GM12875 (cell line): ENCODE measurements at regions not wholly inside any gene's neighbourhood (a gene's known extent, or its start where the extent isn't known, plus 50 kb on each side); places are given as distances from the start of the nearest gene placed in this dataset.

ENCODE experiments used
- H3K4me3 ChIP-seq: one replicate; pipeline ENCODE4 v1.5.1; 2011; ENCODE audit warnings: low read depth, low read length, control low read depth
- TF ChIP-seq, protein P1 (sequence below): IDR thresholded peaks from 2 replicates; pipeline ENCODE4 v1.5.1; 2011; ENCODE audit warnings: low read depth, mild to moderate bottlenecking, control low read depth, inconsistent platforms, low read length, moderate library complexity, borderline replicate concordance; ENCODE audit not compliant: insufficient read depth

DNA sequence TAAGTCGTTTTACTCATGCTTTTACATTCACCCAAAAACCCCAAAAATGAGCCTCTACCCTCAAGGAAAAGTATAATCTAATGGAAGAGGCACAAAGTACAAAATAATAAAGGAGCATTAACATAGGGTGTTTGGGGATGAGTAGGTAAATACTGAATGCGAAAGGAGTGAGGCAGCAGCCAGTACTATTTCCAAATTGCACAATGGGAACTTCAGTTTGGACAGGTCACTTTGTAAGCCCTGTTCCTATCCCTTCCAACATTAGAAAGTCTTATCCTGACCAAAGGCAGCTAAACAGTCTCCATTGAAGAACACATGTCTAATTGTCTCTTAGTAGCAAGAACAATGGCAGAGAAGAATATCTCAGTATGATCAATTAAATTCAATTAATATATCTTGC lies 728.3 kb downstream of the GBE1 start:
- H3K4me3 ChIP-seq, result no peak overlapping the region
- TF ChIP-seq, protein P1, sequence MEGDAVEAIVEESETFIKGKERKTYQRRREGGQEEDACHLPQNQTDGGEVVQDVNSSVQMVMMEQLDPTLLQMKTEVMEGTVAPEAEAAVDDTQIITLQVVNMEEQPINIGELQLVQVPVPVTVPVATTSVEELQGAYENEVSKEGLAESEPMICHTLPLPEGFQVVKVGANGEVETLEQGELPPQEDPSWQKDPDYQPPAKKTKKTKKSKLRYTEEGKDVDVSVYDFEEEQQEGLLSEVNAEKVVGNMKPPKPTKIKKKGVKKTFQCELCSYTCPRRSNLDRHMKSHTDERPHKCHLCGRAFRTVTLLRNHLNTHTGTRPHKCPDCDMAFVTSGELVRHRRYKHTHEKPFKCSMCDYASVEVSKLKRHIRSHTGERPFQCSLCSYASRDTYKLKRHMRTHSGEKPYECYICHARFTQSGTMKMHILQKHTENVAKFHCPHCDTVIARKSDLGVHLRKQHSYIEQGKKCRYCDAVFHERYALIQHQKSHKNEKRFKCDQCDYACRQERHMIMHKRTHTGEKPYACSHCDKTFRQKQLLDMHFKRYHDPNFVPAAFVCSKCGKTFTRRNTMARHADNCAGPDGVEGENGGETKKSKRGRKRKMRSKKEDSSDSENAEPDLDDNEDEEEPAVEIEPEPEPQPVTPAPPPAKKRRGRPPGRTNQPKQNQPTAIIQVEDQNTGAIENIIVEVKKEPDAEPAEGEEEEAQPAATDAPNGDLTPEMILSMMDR, result no peak

DNA sequence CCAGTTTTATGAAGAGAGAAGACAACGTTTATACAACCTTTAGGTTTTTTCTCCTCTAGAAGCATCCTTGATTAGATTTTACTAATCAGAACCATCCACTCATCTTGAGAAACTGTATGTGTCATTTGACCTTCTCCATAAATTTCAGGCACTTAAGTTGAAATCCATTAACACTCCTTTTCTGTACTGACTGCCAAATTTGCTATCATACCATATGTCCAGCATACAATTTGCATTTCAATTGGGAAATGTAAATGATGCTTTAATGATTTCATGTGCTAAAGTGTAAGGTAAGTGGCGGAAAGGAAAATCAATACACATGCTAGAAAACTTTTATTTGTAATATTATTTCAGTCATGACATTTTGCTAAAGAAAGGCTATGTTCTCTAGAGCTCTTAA lies 731.6 kb downstream of the GBE1 start:
- TF ChIP-seq, protein P1, result no peak
- no peak overlapping the region for H3K4me3 ChIP-seq

DNA sequence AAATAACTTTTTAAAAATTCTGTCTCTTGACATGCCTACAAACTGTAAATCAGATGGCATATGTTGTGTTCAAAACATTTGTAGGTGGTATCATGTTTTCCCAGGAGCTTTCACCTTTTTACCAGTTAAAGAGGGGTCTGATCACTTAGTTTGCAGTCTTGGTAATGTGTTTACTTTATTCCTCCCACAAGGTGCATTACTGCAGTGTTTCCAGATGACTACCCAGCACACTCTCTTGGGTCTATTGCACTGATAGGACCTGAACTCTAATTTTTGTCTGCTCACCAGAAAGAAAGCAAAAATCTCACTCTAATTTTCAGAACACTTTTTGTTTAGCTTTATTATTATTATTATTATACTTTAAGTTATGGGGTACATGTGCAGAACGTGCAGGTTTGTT lies 734.1 kb downstream of the GBE1 start:
- no peak overlapping the region for H3K4me3 ChIP-seq
- TF ChIP-seq, protein P1, result no peak

DNA sequence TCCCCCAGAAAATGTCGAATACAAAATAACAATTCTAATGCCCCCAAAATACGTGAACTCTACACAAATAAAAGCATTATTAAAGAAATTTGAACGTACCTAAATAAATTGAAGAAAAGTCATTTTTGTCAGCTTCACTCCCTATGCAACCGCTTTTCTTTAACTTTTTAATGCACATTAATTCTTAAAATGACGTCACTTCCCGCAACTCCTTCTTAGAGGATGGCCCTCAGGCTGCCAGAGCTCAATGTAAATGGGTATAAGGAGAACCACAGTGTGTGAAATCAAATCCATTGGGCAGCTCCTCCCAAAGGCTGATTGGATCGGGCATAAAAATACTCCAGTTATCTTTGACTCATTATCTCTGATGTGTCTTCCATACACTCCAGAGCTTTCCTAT lies 736.9 kb downstream of the GBE1 start:
- TF ChIP-seq, protein P1, result no peak

DNA sequence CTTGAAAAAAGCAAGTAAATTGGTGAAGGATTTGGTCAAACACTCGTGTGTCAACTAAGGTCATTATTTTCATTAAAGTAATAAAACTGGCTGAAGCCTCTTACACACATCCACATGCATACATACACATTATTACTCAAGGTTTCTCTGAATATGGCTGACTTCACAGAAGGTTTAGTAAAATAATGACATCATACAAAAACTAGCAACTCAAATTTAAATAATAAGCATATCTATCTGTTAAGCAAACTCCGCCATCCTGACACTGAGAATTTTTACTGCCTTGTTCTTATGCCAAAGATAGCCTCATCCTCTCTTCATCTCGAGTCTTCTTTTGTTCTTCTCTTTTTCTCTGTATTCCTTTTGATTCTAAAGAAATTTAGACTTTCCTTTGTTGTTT lies 739.1 kb downstream of the GBE1 start:
- H3K4me3 ChIP-seq, result no peak overlapping the region
- TF ChIP-seq, protein P1, result no peak

More for the DNA sequence above, 736.9 kb downstream of the GBE1 start:
- H3K4me3 ChIP-seq, result no peak overlapping the region

DNA sequence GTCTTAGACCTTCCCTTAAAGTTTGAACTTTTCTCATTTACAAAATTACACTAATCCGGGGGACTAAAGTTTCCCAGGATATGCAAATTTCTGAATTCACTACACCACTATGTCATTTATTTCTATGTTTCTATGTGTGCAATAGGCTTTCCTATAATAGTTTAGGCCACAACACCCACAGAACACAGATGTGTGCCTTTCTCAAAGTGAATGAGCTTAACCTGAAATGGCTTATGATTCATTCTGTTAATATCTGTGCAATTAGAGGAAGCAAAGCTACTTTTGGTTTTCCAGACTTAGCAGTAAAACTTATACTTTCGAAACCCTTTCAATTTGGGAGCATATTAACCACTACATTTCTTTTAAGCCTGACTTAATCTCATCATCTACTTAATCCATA lies 748.1 kb downstream of the GBE1 start:
- TF ChIP-seq, protein P1, result no peak
- no peak overlapping the region for H3K4me3 ChIP-seq

DNA sequence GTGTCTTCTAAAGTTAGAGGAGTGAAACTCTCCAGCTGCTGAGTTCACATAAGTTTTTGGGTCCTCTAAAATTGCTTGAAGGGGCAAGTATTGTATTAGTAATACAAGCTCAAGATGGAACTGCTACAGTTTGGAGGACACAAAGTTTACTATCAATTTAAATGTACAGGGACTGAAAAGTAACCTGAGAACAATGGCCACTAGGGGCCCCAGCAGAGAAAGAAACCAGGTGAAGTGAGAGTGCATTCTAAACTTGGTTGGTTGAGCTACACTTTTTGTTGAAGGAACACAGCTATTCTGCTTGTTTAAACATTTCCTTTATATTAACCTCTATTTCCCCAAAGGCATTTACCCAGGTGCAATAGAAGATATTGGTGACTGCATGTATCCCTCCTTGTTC lies 755.5 kb downstream of the GBE1 start:
- TF ChIP-seq, protein P1, result no peak
- H3K4me3 ChIP-seq, result no peak overlapping the region
